HG02973 (cell line): ENCODE measurements at regions not wholly inside any gene's neighbourhood (a gene's known extent, or its start where the extent isn't known, plus 50 kb on each side); places are given as distances from the start of the nearest gene placed in this dataset.

Experiments used
- ATAC-seq: cut with Tn5 transposase; IDR thresholded peaks from one replicate; pipeline ENCODE4 v1.9.1; 2021; ENCODE audit warnings: moderate library complexity; ENCODE audit not compliant: unreplicated experiment

DNA sequence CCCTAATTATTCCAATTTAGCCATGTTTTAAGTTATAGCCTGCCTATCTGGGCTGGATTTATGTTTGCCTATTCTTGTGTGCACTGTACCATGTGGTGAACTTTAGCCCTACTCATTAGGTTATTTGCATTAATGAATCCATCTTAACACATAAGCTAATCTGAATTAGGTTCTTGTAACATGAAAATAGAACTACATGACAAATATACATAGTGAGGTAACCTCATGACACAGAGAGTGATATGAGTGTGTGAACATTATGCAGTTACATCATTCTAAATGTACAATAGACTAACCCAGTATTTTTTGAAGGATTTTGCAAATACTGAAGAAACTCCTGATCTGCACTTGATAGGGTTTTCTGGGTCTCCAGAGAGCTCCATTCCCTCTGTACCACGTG lies 733.7 kb upstream of the CITED2 start:
- no peak for ATAC-seq

DNA sequence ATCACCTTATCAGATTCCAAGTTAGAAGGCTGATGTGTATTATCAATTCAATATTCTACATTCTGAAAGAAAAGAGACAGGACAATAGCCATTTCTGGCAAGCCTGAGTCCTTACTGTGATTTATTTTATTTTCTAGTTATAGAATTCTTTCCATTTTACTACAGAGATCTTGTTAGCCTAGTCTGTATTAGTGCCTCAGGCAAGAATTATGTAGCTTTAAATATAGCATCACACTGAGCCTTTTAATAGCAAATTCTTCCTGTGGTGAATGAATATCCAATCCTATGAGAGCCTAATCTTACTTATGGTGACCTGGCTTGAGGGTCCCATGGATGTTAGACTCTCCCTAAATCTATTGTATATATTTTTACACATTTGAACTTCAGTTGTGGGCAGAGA lies 732.8 kb upstream of the CITED2 start:
- no peak for ATAC-seq

DNA sequence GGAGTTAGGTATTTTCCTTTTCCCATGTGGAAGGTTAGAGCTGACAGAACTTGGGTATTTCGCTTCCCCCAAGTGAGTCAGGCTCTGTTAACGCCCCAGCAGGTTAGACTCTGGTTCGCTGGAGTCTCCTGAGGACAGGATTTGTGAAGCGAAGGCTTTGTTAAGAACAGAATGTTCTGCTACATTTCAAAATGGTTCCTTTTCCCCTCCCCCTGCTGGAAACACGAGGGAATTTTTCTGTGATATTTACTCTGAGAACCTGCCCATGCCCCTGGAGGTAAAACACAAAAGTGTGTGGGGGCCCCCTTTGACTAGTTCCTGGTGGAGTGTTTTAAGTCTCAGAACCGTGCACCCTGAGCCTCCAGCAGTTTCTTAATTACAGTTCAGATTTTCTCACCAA lies 731.4 kb upstream of the CITED2 start:
- no peak for ATAC-seq

DNA sequence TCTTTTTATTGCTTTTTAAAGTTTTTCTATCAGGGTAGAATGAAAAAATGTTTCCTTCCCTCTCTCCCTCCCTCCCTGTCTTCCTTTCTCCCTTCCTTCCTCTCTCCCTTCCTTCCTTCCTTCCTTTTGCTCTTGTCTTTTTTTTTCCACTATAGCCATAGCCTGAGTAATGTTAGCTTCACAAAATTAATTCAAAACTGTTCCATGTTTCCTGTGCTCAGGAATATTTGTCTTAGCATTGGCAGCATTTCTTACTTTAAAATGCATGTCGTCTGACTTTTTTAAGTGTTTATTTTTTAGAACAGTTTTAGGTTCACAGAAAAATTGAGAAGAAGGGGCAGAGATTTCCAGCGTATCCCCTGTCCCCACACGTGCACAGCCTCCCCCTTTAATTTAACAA lies 730.8 kb upstream of the CITED2 start:
- ATAC-seq, result no peak

DNA sequence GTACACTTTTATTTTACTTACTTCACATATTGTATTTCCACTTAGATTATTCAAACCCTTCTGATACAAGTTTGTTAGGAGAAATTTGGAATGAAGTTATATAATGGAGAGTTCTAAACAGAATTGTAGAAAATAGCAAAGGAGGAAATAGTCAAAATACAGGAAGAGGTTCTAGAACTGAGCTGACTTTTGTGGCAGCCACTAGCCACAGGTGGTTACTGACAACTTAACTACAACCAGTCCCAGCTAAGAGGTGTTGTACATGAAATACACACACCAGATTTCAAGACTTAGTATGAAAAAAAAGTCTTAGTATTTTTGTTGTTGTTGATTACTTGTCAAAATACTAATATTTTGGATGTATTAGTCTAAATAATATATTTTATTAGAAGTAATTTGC lies 727.4 kb upstream of the CITED2 start:
- ATAC-seq, result no peak

DNA sequence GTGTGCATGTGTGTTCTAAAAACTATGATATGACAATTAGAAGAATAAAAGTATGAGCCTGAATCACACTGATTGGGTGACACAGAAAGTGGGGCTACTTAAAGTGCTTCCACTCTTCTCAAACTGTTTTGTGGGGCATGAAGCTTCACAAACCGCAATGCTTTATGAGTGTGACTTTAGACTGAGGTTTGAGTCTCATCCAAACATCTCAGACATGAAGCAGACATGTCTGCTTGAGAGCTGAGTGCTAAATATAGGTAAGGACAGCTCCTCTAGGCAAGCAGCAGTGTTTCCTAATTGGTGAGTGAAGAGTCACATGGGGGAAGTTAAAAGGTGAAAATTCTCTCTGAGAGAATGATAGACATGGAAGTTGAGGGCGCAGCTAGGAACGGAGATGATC lies 726.9 kb upstream of the CITED2 start:
- ATAC-seq, result no peak

DNA sequence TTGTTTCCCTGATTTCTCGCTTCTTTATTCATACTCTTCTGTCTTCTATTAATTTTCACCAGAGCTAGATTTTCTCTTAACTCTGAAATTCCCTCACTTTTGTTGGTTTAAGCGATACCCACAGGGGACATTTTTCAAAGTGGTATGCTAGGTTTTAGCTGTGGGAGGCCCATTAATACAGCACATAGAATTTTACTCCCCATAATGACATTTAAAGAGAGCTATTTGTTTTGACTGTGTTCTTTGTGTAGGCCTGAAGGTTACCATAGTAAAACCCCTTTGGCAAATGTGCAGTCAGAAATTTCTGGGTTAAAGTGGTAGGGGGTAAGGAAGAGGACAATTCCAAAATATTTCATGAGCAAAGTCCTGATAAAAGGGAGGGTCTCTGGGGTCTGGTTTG lies 721.1 kb upstream of the CITED2 start:
- ATAC-seq, result no peak

DNA sequence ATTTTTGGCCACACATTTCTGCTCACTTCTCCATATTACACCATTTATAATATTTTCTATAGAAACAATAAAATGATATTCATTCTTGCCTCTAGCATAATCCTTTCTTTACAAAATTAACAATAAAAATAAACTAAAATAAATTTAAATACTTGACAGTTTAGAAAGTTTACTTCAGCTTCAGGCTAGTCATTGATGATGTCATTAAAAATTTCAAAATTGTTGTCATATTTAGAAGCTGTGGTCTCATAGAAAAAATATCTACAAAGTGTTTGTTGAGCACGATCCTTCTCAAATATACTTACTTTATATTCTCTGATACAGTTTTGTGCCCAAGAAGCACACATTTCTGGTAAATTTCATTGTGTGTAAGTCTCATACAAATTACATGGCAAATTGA lies 717.4 kb upstream of the CITED2 start:
- no peak for ATAC-seq

DNA sequence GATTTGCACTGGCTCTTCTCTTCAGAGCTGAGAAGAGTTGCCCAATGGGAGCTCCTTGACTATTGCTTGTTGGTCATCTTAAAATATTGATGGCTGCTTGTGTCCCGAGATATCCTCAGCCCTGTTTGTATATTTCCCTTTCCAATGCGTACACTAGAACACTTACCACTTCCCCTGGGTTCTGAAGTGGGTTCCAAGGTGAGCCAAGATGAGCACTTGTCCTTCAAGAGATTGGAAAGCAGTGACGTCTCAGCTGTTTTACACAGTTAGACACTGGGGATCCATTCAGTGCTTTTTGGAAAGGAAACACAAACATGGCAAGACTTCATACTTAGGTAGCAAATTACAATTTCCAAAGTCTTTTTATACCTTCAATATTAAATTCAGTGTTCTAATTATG lies 716.4 kb upstream of the CITED2 start:
- ATAC-seq, result no peak

DNA sequence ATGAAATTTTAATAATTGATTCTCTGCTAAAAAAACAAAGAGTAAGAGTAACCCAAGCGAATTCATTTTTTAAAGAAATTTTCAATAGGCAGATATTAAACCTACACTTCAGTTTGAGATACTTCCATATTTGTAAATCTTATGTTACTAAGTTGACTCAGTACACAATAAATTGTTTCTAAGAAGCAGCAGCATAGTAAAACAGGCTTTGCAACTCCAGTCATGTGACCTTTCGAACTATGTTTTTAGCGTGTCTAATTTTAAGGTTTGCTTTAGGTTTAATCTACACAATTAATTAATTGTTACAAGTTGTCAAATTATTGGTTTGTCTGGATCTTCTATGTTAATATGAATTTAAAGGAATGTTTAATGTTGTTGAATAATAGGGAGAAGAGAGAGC lies 708.9 kb upstream of the CITED2 start:
- no peak for ATAC-seq

DNA sequence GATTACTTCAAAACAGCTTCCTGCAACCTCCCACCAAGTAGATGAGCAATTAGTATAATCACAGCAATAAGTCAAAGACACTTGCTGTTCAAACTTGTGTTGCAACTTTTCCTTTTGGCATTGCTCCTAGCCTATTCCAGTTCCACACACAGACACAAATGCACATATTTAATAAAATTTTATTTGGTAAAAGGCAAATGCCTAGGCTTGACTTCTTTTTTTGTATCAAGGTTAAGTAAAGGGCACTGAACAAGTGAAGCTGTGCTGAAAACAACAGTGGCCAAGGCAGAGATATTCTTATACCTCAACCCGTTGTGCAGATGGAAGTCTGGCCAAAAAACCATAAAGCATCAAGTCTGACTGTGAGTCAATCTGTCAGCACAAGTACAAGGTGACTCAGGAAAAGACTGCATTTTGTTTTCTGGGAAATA lies 708.4 kb upstream of the CITED2 start:
- ATAC-seq, result no peak

DNA sequence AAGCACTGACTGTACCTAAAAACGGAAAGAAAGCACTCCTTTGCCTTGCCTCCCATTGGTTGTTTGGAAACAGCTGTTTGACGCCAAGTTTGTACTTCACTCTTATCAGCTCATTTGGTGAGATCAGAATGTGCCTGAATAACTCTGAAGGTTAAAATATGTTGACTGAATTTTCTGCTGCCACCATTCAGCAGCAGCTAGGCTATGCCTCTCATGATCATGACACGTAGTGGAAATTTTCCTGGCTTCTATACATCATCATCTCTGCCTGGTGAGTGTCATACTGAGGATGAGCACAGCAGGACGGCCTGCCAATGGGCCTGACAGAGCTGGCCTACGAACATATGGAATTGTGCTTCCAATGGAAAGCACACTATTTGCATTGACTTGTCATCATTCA lies 704.9 kb upstream of the CITED2 start:
- no peak for ATAC-seq

DNA sequence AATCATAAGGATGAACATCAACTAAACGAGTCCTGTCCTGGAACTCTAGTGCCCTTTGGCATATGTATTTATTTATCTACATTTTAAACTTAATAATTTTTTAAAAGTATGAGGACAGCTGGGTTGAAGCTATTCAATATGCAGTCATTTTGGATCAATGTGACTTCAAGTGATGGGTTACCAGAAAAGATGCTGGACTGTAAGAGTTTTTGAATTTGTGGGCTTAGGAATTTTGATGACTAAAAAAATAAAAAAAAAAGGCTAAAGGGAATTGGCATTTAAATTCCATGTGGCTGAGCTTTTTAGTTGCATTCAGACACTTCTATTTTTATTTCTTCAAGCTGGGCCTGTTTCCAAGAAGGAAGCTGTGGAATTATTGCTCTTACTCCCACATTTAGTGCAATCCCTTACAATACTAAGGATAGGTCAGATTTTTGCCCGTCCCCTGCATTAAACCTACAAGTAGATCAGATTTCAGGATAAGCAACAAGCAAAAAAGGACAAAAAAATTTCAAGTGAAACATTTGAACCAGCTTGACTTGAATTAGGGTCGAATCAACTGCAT lies 704.2 kb upstream of the CITED2 start:
- ATAC-seq, result no peak

DNA sequence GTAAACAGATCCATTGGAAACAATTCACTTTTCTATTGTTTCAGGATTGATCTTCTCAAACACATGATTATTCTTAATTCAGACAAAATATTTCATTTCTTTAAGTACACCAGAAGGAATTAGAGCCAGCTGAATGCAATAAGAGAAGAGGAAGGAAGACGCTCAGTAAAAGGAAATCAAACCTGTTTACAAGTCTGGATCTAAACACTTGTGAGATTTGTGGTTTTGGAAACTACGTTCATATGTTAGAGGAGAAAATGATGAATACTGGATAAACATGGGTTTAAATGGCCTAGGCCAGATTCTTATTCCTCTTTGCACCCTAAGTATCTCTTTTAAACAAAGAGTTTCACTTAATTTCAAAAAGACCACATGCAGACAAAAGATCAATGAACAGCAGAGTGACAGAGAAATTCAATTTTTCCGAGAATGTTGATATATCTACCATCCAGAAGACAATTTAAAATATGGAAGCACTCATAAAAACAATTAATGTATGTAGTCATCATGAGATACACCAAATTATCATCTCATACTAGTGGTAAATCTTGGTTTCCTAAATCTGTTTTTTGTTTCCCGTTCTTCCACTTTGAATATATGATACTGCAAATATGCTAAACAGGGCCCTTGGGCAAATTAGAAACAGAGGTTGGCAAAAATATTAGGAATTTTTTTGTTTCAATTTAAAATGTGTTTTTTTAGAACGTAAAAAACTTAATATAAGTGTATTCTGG lies 703.5 kb upstream of the CITED2 start:
- no peak for ATAC-seq

DNA sequence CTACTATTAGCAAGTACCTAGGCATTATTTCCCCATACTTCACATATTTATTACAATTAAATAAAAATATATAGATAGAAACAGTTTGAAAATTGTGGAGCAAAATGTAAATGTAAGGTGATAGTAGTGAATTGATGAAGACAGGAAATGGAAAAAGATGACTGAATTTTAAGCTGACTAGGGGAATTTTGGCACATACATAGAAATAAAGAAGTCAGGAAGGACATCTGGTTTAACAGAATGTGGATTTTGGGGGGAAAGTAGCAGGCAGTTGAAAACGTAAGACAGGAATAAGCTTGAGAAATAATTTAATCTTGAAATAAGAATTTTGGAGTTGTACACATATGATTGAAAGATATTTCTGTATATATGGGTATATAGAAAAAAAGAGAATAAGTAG lies 701.7 kb upstream of the CITED2 start:
- ATAC-seq, result no peak

DNA sequence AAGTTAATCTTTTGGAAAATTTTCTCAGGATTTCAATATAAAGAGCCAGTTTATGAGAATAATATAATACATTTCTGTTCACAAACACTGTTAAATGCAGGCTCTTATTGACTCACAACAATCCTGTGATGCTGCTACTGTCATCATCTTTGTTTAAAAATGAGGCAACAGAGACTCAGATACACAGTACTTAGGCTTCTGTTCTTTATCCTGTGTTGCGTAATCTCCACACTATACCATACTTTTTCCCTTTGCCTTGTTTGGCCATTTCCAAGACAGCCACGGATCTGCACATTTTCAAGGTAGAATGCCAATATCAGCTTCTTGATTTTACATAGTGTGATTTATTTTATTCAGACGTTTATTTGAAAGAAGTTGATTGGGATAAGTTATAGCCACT lies 699.0 kb upstream of the CITED2 start:
- no peak for ATAC-seq

DNA sequence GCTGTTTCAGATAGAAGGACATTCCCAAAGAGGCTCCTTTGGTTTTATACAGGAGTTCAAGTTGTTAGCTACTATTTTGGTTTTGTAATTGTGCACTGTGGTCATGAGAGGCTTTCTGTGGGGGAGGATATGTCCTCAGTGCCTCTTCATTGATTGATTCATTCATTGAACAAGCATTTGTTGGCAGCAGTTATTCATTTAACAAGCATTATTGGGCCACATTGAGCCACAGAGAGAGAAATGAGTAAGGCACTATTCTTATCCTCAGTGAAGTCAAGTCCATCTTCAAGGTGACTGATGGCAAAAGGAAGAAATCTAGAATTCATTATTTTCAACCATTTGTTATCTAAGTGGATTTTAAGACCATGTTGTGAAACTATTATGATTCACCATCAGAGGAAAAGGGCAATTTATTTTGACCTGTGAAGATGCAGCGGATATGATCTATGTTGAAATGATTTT lies 697.2 kb upstream of the CITED2 start:
- no peak for ATAC-seq

DNA sequence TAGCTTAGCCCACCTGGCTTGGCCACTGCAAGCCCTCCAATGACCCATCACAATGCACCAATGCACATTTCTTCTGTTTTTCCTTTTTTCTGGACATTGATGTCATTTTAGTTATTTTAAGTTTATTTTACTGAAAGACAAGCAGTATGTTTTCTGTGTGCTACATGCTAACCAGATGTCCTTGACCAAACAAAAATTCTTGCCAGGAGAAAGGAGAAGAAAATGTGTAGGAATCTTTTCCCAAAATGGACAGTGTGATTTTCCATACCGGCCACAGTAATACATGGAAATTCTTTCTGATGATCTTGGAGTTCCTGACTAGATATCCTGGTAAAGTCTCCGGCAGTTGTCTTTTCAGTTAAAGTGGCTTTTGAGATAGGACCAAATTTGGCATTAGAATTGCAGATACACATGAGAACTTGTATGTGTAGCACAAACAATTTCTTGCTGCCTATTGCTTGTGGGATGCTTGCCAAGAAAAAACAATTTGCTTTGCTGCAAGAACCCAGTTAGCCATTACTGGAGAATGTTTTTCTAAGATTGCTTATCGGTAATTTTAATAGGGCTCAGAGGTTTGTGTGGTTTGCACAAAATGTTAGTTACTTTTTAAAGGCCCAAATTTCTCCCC lies 696.5 kb upstream of the CITED2 start:
- ATAC-seq, result no peak

DNA sequence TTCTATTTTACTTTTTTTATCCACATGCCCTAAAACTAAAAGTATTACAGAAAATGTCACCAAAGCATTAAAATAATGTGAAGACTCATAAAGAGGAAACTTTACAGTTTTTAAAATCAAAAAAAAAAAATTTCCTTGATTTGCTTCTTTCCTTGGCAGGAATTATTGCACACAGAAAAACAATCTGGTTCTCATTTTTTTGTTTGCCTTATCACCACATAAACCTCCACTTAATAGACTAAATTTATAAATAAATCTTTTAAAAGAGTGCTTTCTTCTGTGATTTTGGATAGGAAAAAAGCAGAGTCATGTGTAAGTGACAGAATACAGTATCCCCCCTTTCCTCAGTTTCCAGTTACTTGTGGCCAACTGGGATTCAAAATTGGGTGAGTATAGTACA lies 695.1 kb upstream of the CITED2 start:
- no peak for ATAC-seq

DNA sequence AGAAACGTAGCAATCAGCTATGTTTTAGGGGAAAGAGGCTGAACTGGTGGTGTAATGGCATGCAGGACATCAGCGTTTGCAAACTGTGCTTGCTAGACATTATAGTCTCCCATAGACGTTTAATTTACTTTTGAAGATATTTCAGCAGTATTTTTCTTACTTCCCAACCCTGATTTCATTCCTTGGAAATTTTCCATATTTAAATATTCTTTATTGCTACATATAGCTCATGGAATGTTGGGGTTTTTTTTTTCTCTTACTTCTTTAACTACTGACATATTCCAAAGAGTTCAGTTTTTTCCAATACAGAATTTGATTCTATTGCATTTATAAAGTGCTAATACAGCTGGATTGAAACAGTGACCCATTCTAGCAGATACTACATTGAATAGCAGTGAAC lies 694.4 kb upstream of the CITED2 start:
- ATAC-seq, result no peak

DNA sequence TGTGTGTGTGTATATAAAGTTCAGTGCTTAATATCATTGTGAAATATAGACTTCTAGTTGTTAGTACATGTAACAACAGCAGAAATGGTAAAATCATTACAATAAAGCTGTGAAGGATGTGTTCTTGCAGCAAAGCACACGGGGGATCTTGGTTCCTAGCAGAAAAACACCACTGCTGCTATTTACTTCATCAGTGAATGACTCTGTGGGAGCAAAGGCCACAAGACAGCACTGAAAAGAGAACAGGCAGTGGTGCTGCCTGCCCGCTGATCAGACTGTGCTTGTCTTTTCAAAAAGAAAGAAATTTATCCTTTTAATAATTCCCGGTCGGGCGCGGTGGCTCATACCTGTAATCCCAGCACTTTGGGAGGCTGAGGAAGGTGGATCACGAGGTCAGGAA lies 689.9 kb upstream of the CITED2 start:
- no peak for ATAC-seq

DNA sequence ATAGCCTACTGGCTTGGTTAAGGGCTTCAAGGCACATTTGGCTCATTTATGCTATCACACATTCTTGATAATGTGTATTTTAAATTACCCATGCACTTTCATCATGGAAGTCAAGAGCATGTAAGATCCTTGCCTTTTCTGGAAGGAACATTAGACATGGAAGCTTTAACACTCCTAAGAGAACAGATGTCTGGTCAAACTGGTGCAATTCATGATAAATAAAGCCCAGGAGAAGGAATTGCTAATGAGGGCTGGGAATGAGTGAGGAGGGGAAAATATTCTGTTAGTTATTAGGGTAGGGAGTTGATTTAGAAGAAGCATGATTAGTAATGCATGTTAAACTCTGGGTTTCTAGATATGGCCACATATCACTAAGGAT lies 688.6 kb upstream of the CITED2 start:
- no peak for ATAC-seq
